ENCODE measurements at regions not wholly inside any gene's neighbourhood (a gene's known extent, or its start where the extent isn't known, plus 50 kb on each side); places are given as distances from the start of the nearest gene placed in this dataset.

GRCh38 chr20:48340883-48341281 is 486.9 kb downstream of the PREX1 start:
- no CpG with 5 or more reads among the region's 6 CpGs for WGBS (ENCODE audit: insufficient coverage, insufficient read length)
- Histone ChIP-seq H3K4me3 (ENCODE audit: low read length) (no peak overlapping the region), H3K36me3 (ENCODE audit: control insufficient read depth, insufficient read depth, low read length) (no peaks in the 10 kb centered on the region), H3K27ac (ENCODE audit: low read length) (no peak overlapping the region), H3K27me3 (ENCODE audit: control insufficient read depth, insufficient read depth, low read length) (no peaks in the 10 kb centered on the region), H3K4me1 (ENCODE audit: control insufficient read depth, insufficient read depth, low read length) (no peaks in the 10 kb centered on the region), H3K9me3 (ENCODE audit: control insufficient read depth, insufficient read depth, low read length) (no peaks in the 10 kb centered on the region)
- no peak for DNase-seq (ENCODE audit: low read depth, low spot score)

- Histone ChIP-seq H3K36me3 (ENCODE audit: control insufficient read depth, insufficient read depth, low read length) (no peaks in the 10 kb centered on the region), H3K4me3 (ENCODE audit: low read length) (no peak overlapping the region), H3K4me1 (ENCODE audit: control insufficient read depth, insufficient read depth, low read length) (no peaks in the 10 kb centered on the region), H3K27ac (ENCODE audit: low read length) (no peak overlapping the region), H3K9me3 (ENCODE audit: control insufficient read depth, insufficient read depth, low read length) (no peaks in the 10 kb centered on the region), H3K27me3 (ENCODE audit: control insufficient read depth, insufficient read depth, low read length) (no peaks in the 10 kb centered on the region)
- DNase-seq (ENCODE audit: low read depth, low spot score): no peak
- no CpG with 5 or more reads among the region's 17 CpGs for WGBS (ENCODE audit: insufficient coverage, insufficient read length)
Observed at GRCh38 chr20:48339986-48340882, 487.6 kb downstream of the PREX1 start.

GRCh38 chr20:48339190-48339985 is 488.4 kb downstream of the PREX1 start:
- H3K27ac ChIP-seq (ENCODE audit: low read length): no peak overlapping the region
- no peaks in the 10 kb centered on the region for H3K4me1 ChIP-seq (ENCODE audit: control insufficient read depth, insufficient read depth, low read length)
- H3K9me3 ChIP-seq (ENCODE audit: control insufficient read depth, insufficient read depth, low read length): no peaks in the 10 kb centered on the region
- H3K36me3 ChIP-seq (ENCODE audit: control insufficient read depth, insufficient read depth, low read length): no peaks in the 10 kb centered on the region
- no peak for DNase-seq (ENCODE audit: low read depth, low spot score)
- H3K4me3 ChIP-seq (ENCODE audit: low read length): no peak overlapping the region
- no CpG with 5 or more reads among the region's 13 CpGs for WGBS (ENCODE audit: insufficient coverage, insufficient read length)
- H3K27me3 ChIP-seq (ENCODE audit: control insufficient read depth, insufficient read depth, low read length): no peaks in the 10 kb centered on the region

GRCh38 chr20:48338717-48339116 is 489.1 kb downstream of the PREX1 start:
- no peaks in the 10 kb centered on the region for H3K36me3 ChIP-seq (ENCODE audit: control insufficient read depth, insufficient read depth, low read length)
- H3K4me3 ChIP-seq (ENCODE audit: low read length): no peak overlapping the region
- H3K9me3 ChIP-seq (ENCODE audit: control insufficient read depth, insufficient read depth, low read length): no peaks in the 10 kb centered on the region
- no peaks in the 10 kb centered on the region for H3K4me1 ChIP-seq (ENCODE audit: control insufficient read depth, insufficient read depth, low read length)
- H3K27me3 ChIP-seq (ENCODE audit: control insufficient read depth, insufficient read depth, low read length): no peaks in the 10 kb centered on the region
- DNase-seq (ENCODE audit: low read depth, low spot score): no peak
- WGBS (ENCODE audit: insufficient coverage, insufficient read length): no CpG with 5 or more reads among the region's 7 CpGs
- no peak overlapping the region for H3K27ac ChIP-seq (ENCODE audit: low read length)

- no CpG with 5 or more reads among the region's 6 CpGs for WGBS (ENCODE audit: insufficient coverage, insufficient read length)
- Histone ChIP-seq H3K4me1 (ENCODE audit: control insufficient read depth, insufficient read depth, low read length) (no peaks in the 10 kb centered on the region), H3K27ac (ENCODE audit: low read length) (no peak overlapping the region), H3K36me3 (ENCODE audit: control insufficient read depth, insufficient read depth, low read length) (no peaks in the 10 kb centered on the region), H3K27me3 (ENCODE audit: control insufficient read depth, insufficient read depth, low read length) (no peaks in the 10 kb centered on the region), H3K4me3 (ENCODE audit: low read length) (no peak overlapping the region), H3K9me3 (ENCODE audit: control insufficient read depth, insufficient read depth, low read length) (no peaks in the 10 kb centered on the region)
- DNase-seq (ENCODE audit: low read depth, low spot score): no peak
Observed at GRCh38 chr20:48336597-48336996, 491.2 kb downstream of the PREX1 start.

GRCh38 chr20:48335308-48336050 is 492.3 kb downstream of the PREX1 start:
- Histone ChIP-seq H3K4me1 (ENCODE audit: control insufficient read depth, insufficient read depth, low read length) (no peaks in the 10 kb centered on the region), H3K4me3 (ENCODE audit: low read length) (no peak overlapping the region), H3K36me3 (ENCODE audit: control insufficient read depth, insufficient read depth, low read length) (no peaks in the 10 kb centered on the region), H3K9me3 (ENCODE audit: control insufficient read depth, insufficient read depth, low read length) (no peaks in the 10 kb centered on the region), H3K27ac (ENCODE audit: low read length) (no peak overlapping the region), H3K27me3 (ENCODE audit: control insufficient read depth, insufficient read depth, low read length) (no peaks in the 10 kb centered on the region)
- no peak for DNase-seq (ENCODE audit: low read depth, low spot score)
- no CpG with 5 or more reads among the region's 3 CpGs for WGBS (ENCODE audit: insufficient coverage, insufficient read length)

GRCh38 chr20:48333707-48334106 is 494.1 kb downstream of the PREX1 start:
- no peaks in the 10 kb centered on the region for H3K36me3 ChIP-seq (ENCODE audit: control insufficient read depth, insufficient read depth, low read length)
- WGBS (ENCODE audit: insufficient coverage, insufficient read length): no CpG with 5 or more reads among the region's 4 CpGs
- H3K27ac ChIP-seq (ENCODE audit: low read length): no peak overlapping the region
- H3K9me3 ChIP-seq (ENCODE audit: control insufficient read depth, insufficient read depth, low read length): no peaks in the 10 kb centered on the region
- DNase-seq (ENCODE audit: low read depth, low spot score): no peak
- no peaks in the 10 kb centered on the region for H3K27me3 ChIP-seq (ENCODE audit: control insufficient read depth, insufficient read depth, low read length)
- H3K4me1 ChIP-seq (ENCODE audit: control insufficient read depth, insufficient read depth, low read length): no peaks in the 10 kb centered on the region
- no peak overlapping the region for H3K4me3 ChIP-seq (ENCODE audit: low read length)

- DNase-seq (ENCODE audit: low read depth, low spot score): no peak
- H3K9me3 ChIP-seq (ENCODE audit: control insufficient read depth, insufficient read depth, low read length): no peaks in the 10 kb centered on the region
- H3K27ac ChIP-seq (ENCODE audit: low read length): no peak overlapping the region
- H3K4me1 ChIP-seq (ENCODE audit: control insufficient read depth, insufficient read depth, low read length): no peaks in the 10 kb centered on the region
- no CpG with 5 or more reads among the region's 3 CpGs for WGBS (ENCODE audit: insufficient coverage, insufficient read length)
- H3K36me3 ChIP-seq (ENCODE audit: control insufficient read depth, insufficient read depth, low read length): no peaks in the 10 kb centered on the region
- H3K4me3 ChIP-seq (ENCODE audit: low read length): no peak overlapping the region
- H3K27me3 ChIP-seq (ENCODE audit: control insufficient read depth, insufficient read depth, low read length): no peaks in the 10 kb centered on the region
Observed at GRCh38 chr20:48332555-48332954, 495.2 kb downstream of the PREX1 start.

- H3K9me3 ChIP-seq (ENCODE audit: control insufficient read depth, insufficient read depth, low read length): no peaks in the 10 kb centered on the region
- no peaks in the 10 kb centered on the region for H3K4me1 ChIP-seq (ENCODE audit: control insufficient read depth, insufficient read depth, low read length)
- no peak overlapping the region for H3K27ac ChIP-seq (ENCODE audit: low read length)
- no peak overlapping the region for H3K4me3 ChIP-seq (ENCODE audit: low read length)
- H3K27me3 ChIP-seq (ENCODE audit: control insufficient read depth, insufficient read depth, low read length): no peaks in the 10 kb centered on the region
- WGBS (ENCODE audit: insufficient coverage, insufficient read length): no CpG with 5 or more reads among the region's 1 CpG
- H3K36me3 ChIP-seq (ENCODE audit: control insufficient read depth, insufficient read depth, low read length): no peaks in the 10 kb centered on the region
- DNase-seq (ENCODE audit: low read depth, low spot score): no peak
Observed at GRCh38 chr20:48331518-48332286, 496.1 kb downstream of the PREX1 start.
